ENCODE measurements at regions not wholly inside any gene's neighbourhood (a gene's known extent, or its start where the extent isn't known, plus 50 kb on each side); places are given as distances from the start of the nearest gene placed in this dataset.
A peak's percentile ranks its signal among the peaks of the same experiment; 100 is the strongest.
"Not testable (repeated sequence)": the region's sequence is repeated elsewhere in the genome, so short reads cannot be mapped to it uniquely, and the experiment has no call there.

DNA sequence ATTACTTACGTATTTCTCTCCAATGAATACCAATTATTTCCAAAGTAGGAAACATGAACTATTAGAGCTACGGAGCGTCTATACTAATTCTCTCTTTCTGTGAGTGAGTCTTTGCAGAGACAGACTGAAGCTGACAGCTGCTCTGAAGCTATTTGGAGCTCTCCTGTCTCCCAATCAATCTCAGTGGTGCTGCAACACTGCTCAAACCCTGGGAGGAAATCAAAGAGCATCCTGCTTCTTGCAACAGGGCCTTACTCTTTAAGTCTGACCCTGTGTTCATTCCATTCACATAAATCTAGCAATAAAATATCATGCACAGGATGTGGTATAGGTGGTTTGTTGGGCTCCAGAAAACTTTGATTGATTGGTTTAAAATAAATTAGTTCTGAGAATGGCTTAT, 685.7 kb upstream of the IGFBP3 start:
- TF ChIP-seq, protein P1, sequence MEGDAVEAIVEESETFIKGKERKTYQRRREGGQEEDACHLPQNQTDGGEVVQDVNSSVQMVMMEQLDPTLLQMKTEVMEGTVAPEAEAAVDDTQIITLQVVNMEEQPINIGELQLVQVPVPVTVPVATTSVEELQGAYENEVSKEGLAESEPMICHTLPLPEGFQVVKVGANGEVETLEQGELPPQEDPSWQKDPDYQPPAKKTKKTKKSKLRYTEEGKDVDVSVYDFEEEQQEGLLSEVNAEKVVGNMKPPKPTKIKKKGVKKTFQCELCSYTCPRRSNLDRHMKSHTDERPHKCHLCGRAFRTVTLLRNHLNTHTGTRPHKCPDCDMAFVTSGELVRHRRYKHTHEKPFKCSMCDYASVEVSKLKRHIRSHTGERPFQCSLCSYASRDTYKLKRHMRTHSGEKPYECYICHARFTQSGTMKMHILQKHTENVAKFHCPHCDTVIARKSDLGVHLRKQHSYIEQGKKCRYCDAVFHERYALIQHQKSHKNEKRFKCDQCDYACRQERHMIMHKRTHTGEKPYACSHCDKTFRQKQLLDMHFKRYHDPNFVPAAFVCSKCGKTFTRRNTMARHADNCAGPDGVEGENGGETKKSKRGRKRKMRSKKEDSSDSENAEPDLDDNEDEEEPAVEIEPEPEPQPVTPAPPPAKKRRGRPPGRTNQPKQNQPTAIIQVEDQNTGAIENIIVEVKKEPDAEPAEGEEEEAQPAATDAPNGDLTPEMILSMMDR (IDR thresholded peaks at IDR 0.05), result no peak

DNA sequence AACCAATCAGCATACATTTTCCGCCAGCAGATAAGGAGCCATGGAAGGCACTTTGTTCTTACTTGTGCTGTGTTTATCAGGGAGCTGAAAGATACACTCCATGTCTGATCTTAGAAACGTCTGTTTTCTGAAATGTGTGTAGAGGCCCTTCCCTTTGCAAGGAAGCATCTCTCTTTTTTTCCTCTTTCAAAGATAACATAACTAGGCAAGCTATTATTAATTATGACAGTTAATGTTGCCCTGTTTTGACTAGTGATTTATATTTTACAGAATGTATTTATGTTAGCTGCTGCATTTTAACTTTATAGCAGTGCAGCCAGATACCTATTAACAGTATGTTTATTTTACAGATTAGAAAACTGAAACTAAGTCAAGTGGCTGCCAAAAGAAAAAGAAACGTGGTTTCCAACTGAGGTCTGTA, 683.2 kb upstream of the IGFBP3 start:
- Histone ChIP-seq H3K4me1 (peaks cover 8 to 10% of the 10 kb centered on the region in 2 donors), H3K27ac (peak overlapping the region; percentile 78 to 79), H3K9me3 (no peaks in the 10 kb centered on the region), H3K4me3 (peak overlapping the region in 1 of 2 donors; percentile 33), H3K27me3 (no peaks in the 10 kb centered on the region), H3K36me3 (no peaks in the 10 kb centered on the region)
- no peak for DNase-seq (ENCODE audit: low spot score in 2 of 2)
- intact Hi-C loops (cut with DNase I), result loop anchor here (5.0 to 10.0 kb wide), 5 partner anchors 149 to 682 kb away; partner anchors contain the start of gene IGFBP3
- TF ChIP-seq, protein P1 (IDR thresholded peaks at IDR 0.05), result no peak

More for the DNA sequence above, 685.7 kb upstream of the IGFBP3 start:
- Histone ChIP-seq H3K27ac (no peak overlapping the region), H3K4me1 (peaks cover 8 to 14% of the 10 kb centered on the region in 2 donors), H3K9me3 (no peaks in the 10 kb centered on the region), H3K27me3 (no peaks in the 10 kb centered on the region), H3K36me3 (no peaks in the 10 kb centered on the region), H3K4me3 (no peak overlapping the region)
- DNase-seq (ENCODE audit: low spot score in 2 of 2), result no peak
- intact Hi-C loops (cut with DNase I), result loop anchor here (10.0 kb wide), 2 partner anchors 152 to 322 kb away; no protein-coding TSS in a partner anchor

DNA sequence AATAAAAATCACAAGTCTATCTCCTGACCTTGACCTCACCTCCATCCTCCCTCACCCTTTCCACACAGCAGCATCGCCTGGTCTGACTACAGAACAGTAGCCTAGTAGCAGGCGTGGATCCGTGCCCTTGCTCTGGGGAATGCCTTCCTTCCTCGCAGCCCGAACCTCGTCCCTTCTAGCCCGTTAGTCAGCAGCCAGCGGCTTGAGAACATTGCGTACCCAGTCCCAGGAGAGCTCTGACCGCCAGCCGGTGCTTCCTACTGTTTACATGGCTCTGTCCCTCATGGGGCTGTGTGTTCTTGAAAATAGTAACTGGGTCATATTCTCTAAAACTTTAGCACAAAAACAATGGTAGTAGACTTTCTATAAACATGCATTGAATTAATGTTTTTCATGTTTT, 682.7 kb upstream of the IGFBP3 start:
- Histone ChIP-seq H3K4me3 (peak overlapping the region in 1 of 2 donors; percentile 33), H3K27ac (peak overlapping the region; percentile 78 to 79), H3K4me1 (peaks cover 8 to 10% of the 10 kb centered on the region in 2 donors), H3K9me3 (no peaks in the 10 kb centered on the region), H3K36me3 (no peaks in the 10 kb centered on the region), H3K27me3 (no peaks in the 10 kb centered on the region)
- intact Hi-C loops (cut with DNase I), result loop anchor here (2.0 to 10.0 kb wide), 6 partner anchors 149 to 681 kb away; partner anchors contain the start of gene IGFBP3
- DNase-seq (ENCODE audit: low spot score in 2 of 2), result peak; percentile 83 to 97
- TF ChIP-seq, protein P1 (IDR thresholded peaks at IDR 0.05), result no peak

DNA sequence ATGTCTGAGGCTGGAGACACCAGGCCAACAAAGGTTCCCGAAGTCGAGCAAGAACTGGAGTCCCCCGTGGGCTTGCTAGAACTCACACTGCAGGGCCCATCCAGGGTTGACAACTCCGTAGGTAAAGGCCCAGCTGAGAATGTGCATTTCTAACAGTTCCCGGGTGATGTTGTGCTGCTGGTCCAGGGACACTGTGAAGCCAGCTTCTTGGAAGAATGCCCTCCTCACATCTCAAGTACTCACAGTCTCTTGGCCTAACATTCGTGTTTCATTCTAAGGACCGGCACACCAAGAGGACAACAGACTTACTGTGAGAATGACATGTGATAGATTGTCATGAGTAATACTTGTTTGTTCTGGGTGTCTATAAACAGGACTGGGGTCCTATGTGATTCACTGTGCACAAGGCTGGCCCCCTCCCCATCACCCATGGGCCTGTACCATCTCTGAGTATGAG, 682.3 kb upstream of the IGFBP3 start:
- H3K27me3 ChIP-seq, result no peaks in the 10 kb centered on the region
- peak overlapping the region; percentile 78 to 79 for H3K27ac ChIP-seq
- peak in 1 of 2 donors; percentile 70 for DNase-seq (ENCODE audit: low spot score in 2 of 2)
- intact Hi-C loops (cut with DNase I), result loop anchor here (2.0 to 10.0 kb wide), 6 partner anchors 149 to 681 kb away; partner anchors contain the start of gene IGFBP3
- H3K4me1 ChIP-seq, result peaks cover 8 to 10% of the 10 kb centered on the region in 2 donors
- no peak overlapping the region for H3K4me3 ChIP-seq
- no peaks in the 10 kb centered on the region for H3K9me3 ChIP-seq
- no peaks in the 10 kb centered on the region for H3K36me3 ChIP-seq
- TF ChIP-seq, protein P1 (IDR thresholded peaks at IDR 0.05), result no peak

DNA sequence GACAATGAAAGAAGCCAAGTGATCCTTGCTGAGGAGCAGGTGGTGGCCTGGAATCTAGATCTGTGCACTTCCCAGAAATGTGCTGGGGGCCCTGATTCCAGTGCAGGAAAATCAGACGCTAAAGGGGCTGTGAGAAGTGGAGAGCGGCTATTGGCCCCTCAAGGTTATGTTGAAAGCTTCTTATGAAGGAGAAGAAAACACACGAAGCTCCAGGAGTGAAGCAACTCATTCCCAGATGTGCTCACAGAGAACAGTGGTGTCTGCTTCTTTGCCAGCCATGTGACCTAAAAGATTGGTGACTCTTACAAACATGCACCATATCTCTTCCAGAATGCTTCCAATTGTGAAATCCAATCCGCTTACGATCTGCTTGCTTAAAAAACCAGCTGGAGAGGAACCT, 679.3 kb upstream of the IGFBP3 start:
- Histone ChIP-seq H3K4me3 (no peak overlapping the region), H3K27ac (no peak overlapping the region), H3K36me3 (no peaks in the 10 kb centered on the region), H3K9me3 (no peaks in the 10 kb centered on the region), H3K27me3 (no peaks in the 10 kb centered on the region), H3K4me1 (peaks cover 8 to 10% of the 10 kb centered on the region in 2 donors)
- intact Hi-C loops (cut with DNase I), result loop anchor here (5.0 to 10.0 kb wide), 5 partner anchors 146 to 678 kb away; partner anchors contain the start of gene IGFBP3
- TF ChIP-seq, protein P1 (IDR thresholded peaks at IDR 0.05), result no peak
- DNase-seq (ENCODE audit: low spot score in 2 of 2), result no peak

DNA sequence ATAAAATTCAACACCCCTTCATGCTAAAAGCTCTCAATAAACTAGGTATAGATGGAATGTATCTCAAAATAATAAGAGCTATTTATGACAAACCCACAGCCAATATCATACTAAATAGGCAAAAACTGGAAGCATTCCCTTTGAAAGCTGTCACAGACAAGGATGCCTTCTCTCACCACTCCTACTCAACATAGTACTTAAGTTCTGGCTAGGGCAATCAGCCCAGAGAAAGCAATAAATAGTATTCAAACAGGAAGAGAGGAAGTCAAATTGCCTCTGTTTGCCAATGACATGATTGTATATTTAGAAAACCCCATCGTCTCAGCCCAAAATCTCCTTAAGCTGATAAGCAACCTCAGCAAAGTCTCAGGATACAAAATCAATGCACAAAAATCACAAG, 673.8 kb upstream of the IGFBP3 start:
- DNase-seq (ENCODE audit: low spot score in 2 of 2); intact Hi-C loops (cut with DNase I): not testable (repeated sequence)

DNA sequence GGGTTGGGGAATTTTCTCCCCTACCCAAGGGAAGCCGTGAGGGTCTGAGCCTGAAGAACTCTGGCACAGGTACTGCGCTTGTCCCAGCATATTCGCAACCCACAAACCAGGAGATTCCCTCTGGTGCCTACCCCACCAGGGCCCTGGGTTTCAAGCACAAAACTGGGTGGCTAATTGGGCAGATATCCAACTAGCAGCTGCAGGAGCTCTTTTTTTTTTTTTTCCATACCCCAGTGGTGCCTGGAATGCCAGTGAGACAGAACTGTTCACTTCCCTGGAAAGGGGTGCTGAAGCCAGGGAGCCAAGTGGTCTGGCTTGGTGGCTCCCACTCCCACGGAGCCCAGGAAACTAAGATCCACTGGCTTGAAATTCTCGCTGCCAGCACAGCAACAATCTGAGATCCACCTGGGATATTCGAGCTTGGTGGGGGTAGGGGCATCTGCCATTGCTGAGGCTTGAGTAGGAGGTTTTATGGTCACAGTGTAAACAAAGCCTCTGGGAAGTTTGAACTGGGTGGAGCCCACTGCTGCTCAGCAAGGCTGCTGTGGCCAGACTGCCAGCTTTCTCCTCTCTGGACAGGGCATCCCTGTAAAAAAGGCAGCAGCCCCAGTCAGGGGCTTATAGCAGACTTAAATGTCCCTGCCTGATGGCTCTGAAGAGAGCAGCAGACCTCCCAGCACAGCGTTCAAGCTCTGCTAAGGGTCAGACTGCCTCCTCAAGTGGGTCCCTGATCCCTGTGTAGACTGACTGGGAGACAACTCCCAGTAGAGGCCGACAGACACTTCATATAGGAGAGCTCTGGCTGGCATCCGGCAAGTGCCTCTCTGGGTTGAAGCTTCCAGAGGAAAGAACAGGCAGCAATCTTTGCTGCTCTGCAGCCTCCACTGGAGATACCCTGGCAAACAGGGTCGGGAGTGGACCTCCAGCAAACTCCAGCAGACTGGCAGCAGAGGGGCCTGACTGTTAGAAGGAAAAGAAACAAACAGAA, 670.1 kb upstream of the IGFBP3 start:
- intact Hi-C loops (cut with DNase I); H3K27ac ChIP-seq; H3K9me3 ChIP-seq; H3K27me3 ChIP-seq; DNase-seq (ENCODE audit: low spot score in 2 of 2); H3K36me3 ChIP-seq; H3K4me1 ChIP-seq; H3K4me3 ChIP-seq: not testable (repeated sequence)

More for the DNA sequence above, 673.8 kb upstream of the IGFBP3 start:
- H3K36me3 ChIP-seq, H3K27me3 ChIP-seq, H3K4me3 ChIP-seq, H3K4me1 ChIP-seq, H3K27ac ChIP-seq, H3K9me3 ChIP-seq: not testable (repeated sequence)

Measured in ascending aorta (tissue), 2 donors.